T-helper 1 cell treated with Interleukin-12 subunit alpha and Interleukin-12 subunit beta and Interleukin-4 antibody, amounts not matched to agents 30 ng/mL and 1 ng/mL, for 36 hours (primary cell): ENCODE measurements at regions not wholly inside any gene's neighbourhood (a gene's known extent, or its start where the extent isn't known, plus 50 kb on each side); places are given as distances from the start of the nearest gene placed in this dataset.

Experiments used
- intact Hi-C: fragments of 100-400 bp; cut with micrococcal nuclease; formaldehyde crosslinking; loops from one replicate; pipeline ENCODE4 v1.15.1; 2024

GRCh38 chr9:96183751-96184150 lies 118.2 kb downstream of the HSD17B3 start:
- intact Hi-C loops = no loop called here

- intact Hi-C loops = no loop called here
Measured at GRCh38 chr9:96178153-96178552, 123.8 kb downstream of the HSD17B3 start.

- intact Hi-C loops = no loop called here
Measured at GRCh38 chr9:96177719-96178028, 124.3 kb downstream of the HSD17B3 start.

GRCh38 chr9:96177005-96177718 lies 124.8 kb downstream of the HSD17B3 start:
- intact Hi-C loops = no loop called here

- intact Hi-C loops = no loop called here
Measured at GRCh38 chr9:96175796-96176195, 126.2 kb downstream of the HSD17B3 start.

- intact Hi-C loops = no loop called here
Measured at GRCh38 chr9:96175001-96175400, 127.0 kb downstream of the HSD17B3 start.

- intact Hi-C loops = no loop called here
Measured at GRCh38 chr9:96174371-96174770, 127.6 kb downstream of the HSD17B3 start.

- intact Hi-C loops = no loop called here
Measured at GRCh38 chr9:96173640-96174039, 128.3 kb downstream of the HSD17B3 start.

GRCh38 chr9:96172797-96173196 lies 129.2 kb downstream of the HSD17B3 start:
- intact Hi-C loops = no loop called here

- intact Hi-C loops = no loop called here
Measured at GRCh38 chr9:96171728-96172127, 130.2 kb downstream of the HSD17B3 start.

- intact Hi-C loops = no loop called here
Measured at GRCh38 chr9:96169901-96170300, 132.1 kb downstream of the HSD17B3 start.

- intact Hi-C loops = no loop called here
Measured at GRCh38 chr9:96169484-96169883, 132.5 kb downstream of the HSD17B3 start.

- intact Hi-C loops = no loop called here
Measured at GRCh38 chr9:96168882-96169281, 133.1 kb downstream of the HSD17B3 start.

- intact Hi-C loops = no loop called here
Measured at GRCh38 chr9:96167011-96167410, 135.0 kb downstream of the HSD17B3 start.

GRCh38 chr9:96164268-96164683 lies 137.7 kb downstream of the HSD17B3 start:
- intact Hi-C loops = no loop called here

- intact Hi-C loops = no loop called here
Measured at GRCh38 chr9:96163712-96164111, 138.3 kb downstream of the HSD17B3 start.

- intact Hi-C loops = no loop called here
Measured at GRCh38 chr9:96163161-96163560, 138.8 kb downstream of the HSD17B3 start.

GRCh38 chr9:96161819-96162218 lies 140.2 kb downstream of the HSD17B3 start:
- intact Hi-C loops = no loop called here

- intact Hi-C loops = no loop called here
Measured at GRCh38 chr9:96160866-96161265, 141.1 kb downstream of the HSD17B3 start.

GRCh38 chr9:96160168-96160567 lies 141.8 kb downstream of the HSD17B3 start:
- intact Hi-C loops = no loop called here

- intact Hi-C loops = loop anchor here (10.0 kb wide), 1 partner anchor 645 kb away; the partner anchor contains the start of gene PTCH1
Measured at GRCh38 chr9:96159596-96159995, 142.4 kb downstream of the HSD17B3 start.

GRCh38 chr9:96158909-96159575 lies 142.9 kb downstream of the HSD17B3 start:
- intact Hi-C loops = loop anchor here (10.0 kb wide), 1 partner anchor 644 kb away; the partner anchor contains the start of gene PTCH1

GRCh38 chr9:96158147-96158546 lies 143.8 kb downstream of the HSD17B3 start:
- intact Hi-C loops = loop anchor here (10.0 kb wide), 1 partner anchor 643 kb away; the partner anchor contains the start of gene PTCH1
